ENCODE measurements at regions not wholly inside any gene's neighbourhood (a gene's known extent, or its start where the extent isn't known, plus 50 kb on each side); places are given as distances from the start of the nearest gene placed in this dataset.

- RAD21 ChIA-PET (ENCODE audit: low non-redundant PET in 1 of 2, low total read pairs in 2 of 2, uncharacterized antibody in 2 of 2, unreplicated experiment in 2 of 2): no interaction called here
- Histone ChIP-seq H3K9ac (ENCODE audit: low read length) (no peak overlapping the region), H3K9me3 (ENCODE audit: control insufficient read depth in 1 of 2, insufficient read depth in 1 of 2, low read depth in 1 of 2, low read length in 2 of 2) (no peaks in the 10 kb centered on the region), H3K4me3 (replicated peaks in 1 of 2; ENCODE audit: low read depth in 1 of 2, low read length in 2 of 2) (no peak overlapping the region), H4K20me1 (ENCODE audit: insufficient read depth) (no peaks in the 10 kb centered on the region), H3K27ac (ENCODE audit: low read depth, low read length) (no peak overlapping the region), H2AFZ (ENCODE audit: low read depth, low read length, poor library complexity, severe bottlenecking) (no peak overlapping the region), H3K4me1 (ENCODE audit: control insufficient read depth in 1 of 2, insufficient read depth in 2 of 2, low read length in 2 of 2) (no peaks in the 10 kb centered on the region), H3K79me2 (ENCODE audit: insufficient read depth, low read length) (no peaks in the 10 kb centered on the region), H3K4me2 (ENCODE audit: low read length) (no peak overlapping the region), H3K27me3 (ENCODE audit: insufficient read depth, low read length) (no peaks in the 10 kb centered on the region), H3K9me2 (ENCODE audit: insufficient read depth) (no peaks in the 10 kb centered on the region), H3K36me3 (ENCODE audit: control insufficient read depth in 1 of 2, insufficient read depth in 2 of 2, low read length in 2 of 2) (no peaks in the 10 kb centered on the region)
- TF ChIP-seq CTCF (IDR thresholded peaks at IDR 0.05 in 2 of 3, conservative IDR thresholded peaks at IDR 0.05 in 1 of 3; ENCODE audit: borderline replicate concordance in 1 of 3, insufficient read depth in 1 of 3, low read depth in 2 of 3, low read length in 2 of 3) (no peak), YY1 (IDR thresholded peaks at IDR 0.05; ENCODE audit: extremely low read depth, insufficient replicate concordance, low read depth, low read length) (no peak), ZBTB33 (IDR thresholded peaks at IDR 0.05; ENCODE audit: extremely low read depth, insufficient replicate concordance, low read length) (no peak), SIN3A (IDR thresholded peaks at IDR 0.05; ENCODE audit: low read depth) (no peak), POLR2AphosphoS5 (IDR thresholded peaks at IDR 0.05; ENCODE audit: low read depth, low read length) (no peak), REST (IDR thresholded peaks at IDR 0.05; ENCODE audit: low read depth) (no peak), ZFX (IDR thresholded peaks at IDR 0.05) (no peak)
- intact Hi-C loops (cut with micrococcal nuclease): no loop called here
- CTCF ChIA-PET: no interaction called here
- no peak for DNase-seq (ENCODE audit: low read depth, low spot score)
- POLR2A ChIA-PET: no interaction called here
- ATAC-seq: no peak
- BruUV-seq (replicated peaks): no TSS peak
Observed at GRCh38 chrX:140088438-140088837, 123.1 kb upstream of the CXorf66 start.

Measured in HCT116 (cell line).